Activated CD4-positive, alpha-beta T cell treated with anti-CD3 and anti-CD28 coated beads for 48 hours (primary cell): ENCODE measurements at regions not wholly inside any gene's neighbourhood (a gene's known extent, or its start where the extent isn't known, plus 50 kb on each side); places are given as distances from the start of the nearest gene placed in this dataset.

Experiments used
- DNase-seq: peaks from one replicate; pipeline ENCODE4 v3.0.0-alpha.2; 2020

GRCh38 chr18:27825689-27826088, 351.2 kb downstream of the CDH2 start:
- DNase-seq = no peak

- DNase-seq = no peak
Observed at GRCh38 chr18:27824841-27825681, 351.9 kb downstream of the CDH2 start.

GRCh38 chr18:27824275-27824674, 352.7 kb downstream of the CDH2 start:
- DNase-seq = no peak

- no peak for DNase-seq
Observed at GRCh38 chr18:27823053-27823452, 353.9 kb downstream of the CDH2 start.

GRCh38 chr18:27808683-27809082, 368.2 kb downstream of the CDH2 start:
- no peak for DNase-seq

GRCh38 chr18:27803957-27804356, 373.0 kb downstream of the CDH2 start:
- DNase-seq = no peak

- no peak for DNase-seq
Observed at GRCh38 chr18:27797484-27797883, 379.4 kb downstream of the CDH2 start.

- DNase-seq = no peak
Observed at GRCh38 chr18:27794181-27794926, 382.6 kb downstream of the CDH2 start.

- DNase-seq = no peak
Observed at GRCh38 chr18:27793013-27793785, 383.7 kb downstream of the CDH2 start.

- DNase-seq = no peak
Observed at GRCh38 chr18:27789406-27789805, 387.5 kb downstream of the CDH2 start.

GRCh38 chr18:27787547-27787946, 389.4 kb downstream of the CDH2 start:
- no peak for DNase-seq

GRCh38 chr18:27785815-27786471, 391.0 kb downstream of the CDH2 start:
- DNase-seq = no peak

GRCh38 chr18:27780061-27780745, 396.7 kb downstream of the CDH2 start:
- DNase-seq = no peak

- no peak for DNase-seq
Observed at GRCh38 chr18:27778925-27779324, 398.0 kb downstream of the CDH2 start.

GRCh38 chr18:27778441-27778840, 398.5 kb downstream of the CDH2 start:
- no peak for DNase-seq

GRCh38 chr18:27772081-27772480, 404.8 kb downstream of the CDH2 start:
- no peak for DNase-seq

- DNase-seq = no peak
Observed at GRCh38 chr18:27771571-27771970, 405.4 kb downstream of the CDH2 start.

- no peak for DNase-seq
Observed at GRCh38 chr18:27769152-27769551, 407.8 kb downstream of the CDH2 start.

GRCh38 chr18:27763936-27764335, 413.0 kb downstream of the CDH2 start:
- no peak for DNase-seq

- DNase-seq = no peak
Observed at GRCh38 chr18:27763341-27763740, 413.6 kb downstream of the CDH2 start.

GRCh38 chr18:27762054-27762453, 414.9 kb downstream of the CDH2 start:
- DNase-seq = no peak

- DNase-seq = no peak
Observed at GRCh38 chr18:27752944-27753343, 424.0 kb downstream of the CDH2 start.
